Heart left ventricle (tissue), 16 donors: ENCODE measurements at regions not wholly inside any gene's neighbourhood (a gene's known extent, or its start where the extent isn't known, plus 50 kb on each side); places are given as distances from the start of the nearest gene placed in this dataset.

Experiments
- ATAC-seq, 4 donors: fragments of 200-7000 bp; cut with Tn5 transposase; one replicate each; pipeline ENCODE4 v1.9.1; 2020 to 2022; ENCODE audit warnings: moderate library complexity in 4 of 4, mild to moderate bottlenecking in 3 of 4, moderate number of reproducible peaks in 1 of 4
- DNase-seq, 5 donors: peaks; one replicate each; pipeline ENCODE4 v3.0.0-alpha.2; 2020
- H3K27ac ChIP-seq, 12 donors: fragments of 200-600 bp; sonication (generic) in 4 of 12; one replicate each; pipeline versions ENCODE4 v1.5.0 to v1.8.0; 2016 to 2022; ENCODE audit warnings: mild to moderate bottlenecking in 2 of 12
- H3K27me3 ChIP-seq, 9 donors: fragments of 200-600 bp; sonication (generic) in 2 of 9; one replicate each; pipeline versions ENCODE4 v1.5.1 to v1.8.0; 2016 to 2022; ENCODE audit warnings: mild to moderate bottlenecking in 3 of 9
- H3K36me3 ChIP-seq, 9 donors: fragments of 200-600 bp; sonication (generic) in 2 of 9; one replicate each; pipeline versions ENCODE4 v1.5.0 to v1.8.0; 2018 to 2022; ENCODE audit warnings: mild to moderate bottlenecking in 2 of 9
- H3K4me1 ChIP-seq, 12 donors: fragments of 200-600 bp; sonication (generic) in 4 of 12; one replicate each; pipeline versions ENCODE4 v1.5.0 to v1.8.0; 2016 to 2022; ENCODE audit warnings: mild to moderate bottlenecking in 3 of 12
- H3K4me3 ChIP-seq, 12 donors: fragments of 200-600 bp; sonication (generic) in 4 of 12; one replicate each; pipeline versions ENCODE4 v1.5.0 to v1.8.0; 2017 to 2022; ENCODE audit warnings: mild to moderate bottlenecking in 9 of 12, moderate library complexity in 4 of 12
- H3K9me3 ChIP-seq, 12 donors: fragments of 200-600 bp; sonication (generic) in 4 of 12; one replicate each; pipeline versions ENCODE4 v1.5.0 to v1.8.0; 2016 to 2022; ENCODE audit warnings: mild to moderate bottlenecking in 1 of 12
- POLR2A ChIP-seq, 2 donors: fragments of 450-650 bp; IDR thresholded peaks; one replicate each; pipeline ENCODE4 v1.6.1; 2017; ENCODE audit warnings: antibody characterized with exemption in 2 of 2, mild to moderate bottlenecking in 2 of 2, moderate library complexity in 2 of 2
- WGBS, 4 donors: extraction: QIAGEN DNeasy Blood & Tissue Kit in 2 of 4; methylation state at CpG; one replicate each; pipeline versions ENCODE4 v1.1.5 to v1.1.7; 2013 to 2018; 5-methylcytosine and 5-hydroxymethylcytosine counted together
- intact Hi-C, 10 donors: fragments of 100-400 bp; cut with DNase I; formaldehyde crosslinking; loops; one replicate each; pipeline versions ENCODE4 v1.11.1 to v1.14.2; 2022
- TF ChIP-seq, protein P1 (sequence below), 12 donors: fragments of 200-600 bp; sonication (generic) in 4 of 12; IDR thresholded peaks; one replicate each; pipeline versions ENCODE4 v1.5.0 to v1.8.0; 2018 to 2022; ENCODE audit warnings: antibody characterized with exemption in 12 of 12, mild to moderate bottlenecking in 5 of 12
- donor health status: ischemic (EF 13 %, LVEDD 7.1; RV severe dilation, severe dysfunction).
- donor health status: healthy with polysubstance abuse.
- donor health status: DM: no; HTN: yes; CAD: no.
- donor health status: DM: no; HTN: no; CAD: no.
- donor health status: ischemic (EF 25% LVEDD 6.9; RV normal size, moderate dysfunction).
- donor health status: ischemic (EF 25% LVEDD 5.7; RV mildly dilated, moderate dysfunction).
- donor health status: healthy.
- donor health status: DM: yes; HTN: yes; CAD: no.
- donor health status: ischemic (EF 35%, LVEDD 5.7; RV mildly dilated, moderate dysfunction).
- donor health status: nonischemic (EF 11% LVEDD 7.7; RV severe dilation, severe dysfunction).
- donor health status: DM: yes; HTN: yes; CAD: no.
- donor health status: PGD.
- donor health status: ischemic (EF 29% LVEDD 5.4; RV normal size, mild dysfunction).
- donor health status: nonischemic (EF 23%, LVEDD 6.1; RV moderate dilation, normal function).

DNA sequence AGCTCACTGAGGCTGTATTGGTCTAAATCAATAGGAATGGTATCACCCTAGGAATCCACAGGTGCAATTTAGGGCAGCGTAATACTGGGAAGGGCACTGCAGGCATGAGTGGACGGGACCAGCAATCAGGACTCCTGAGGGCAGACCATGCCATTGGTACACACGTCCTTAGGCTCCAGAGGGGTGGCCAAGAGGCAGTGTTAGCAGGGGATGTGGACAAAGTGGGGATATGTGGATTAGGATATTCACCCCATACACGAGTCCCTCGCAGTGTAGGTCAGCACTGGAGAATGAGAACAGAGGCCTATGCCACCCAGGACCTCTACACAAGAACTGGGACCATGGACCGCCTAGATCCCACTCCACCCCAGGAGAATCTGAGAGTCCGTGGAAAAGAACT, 389.8 kb downstream of the BCL11A start:
- 80 to 87% (median 85%) methylated on average over 7 of the region's 7 CpGs for WGBS, 4 donors
- H3K27ac ChIP-seq, result no peak overlapping the region
- no peaks in the 10 kb centered on the region for H3K36me3 ChIP-seq
- H3K4me3 ChIP-seq, result no peak overlapping the region
- no peak for TF ChIP-seq POLR2A (IDR thresholded peaks at IDR 0.05)
- TF ChIP-seq, protein P1, sequence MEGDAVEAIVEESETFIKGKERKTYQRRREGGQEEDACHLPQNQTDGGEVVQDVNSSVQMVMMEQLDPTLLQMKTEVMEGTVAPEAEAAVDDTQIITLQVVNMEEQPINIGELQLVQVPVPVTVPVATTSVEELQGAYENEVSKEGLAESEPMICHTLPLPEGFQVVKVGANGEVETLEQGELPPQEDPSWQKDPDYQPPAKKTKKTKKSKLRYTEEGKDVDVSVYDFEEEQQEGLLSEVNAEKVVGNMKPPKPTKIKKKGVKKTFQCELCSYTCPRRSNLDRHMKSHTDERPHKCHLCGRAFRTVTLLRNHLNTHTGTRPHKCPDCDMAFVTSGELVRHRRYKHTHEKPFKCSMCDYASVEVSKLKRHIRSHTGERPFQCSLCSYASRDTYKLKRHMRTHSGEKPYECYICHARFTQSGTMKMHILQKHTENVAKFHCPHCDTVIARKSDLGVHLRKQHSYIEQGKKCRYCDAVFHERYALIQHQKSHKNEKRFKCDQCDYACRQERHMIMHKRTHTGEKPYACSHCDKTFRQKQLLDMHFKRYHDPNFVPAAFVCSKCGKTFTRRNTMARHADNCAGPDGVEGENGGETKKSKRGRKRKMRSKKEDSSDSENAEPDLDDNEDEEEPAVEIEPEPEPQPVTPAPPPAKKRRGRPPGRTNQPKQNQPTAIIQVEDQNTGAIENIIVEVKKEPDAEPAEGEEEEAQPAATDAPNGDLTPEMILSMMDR (IDR thresholded peaks at IDR 0.05), result no peak
- no peak for DNase-seq
- no peaks in the 10 kb centered on the region for H3K4me1 ChIP-seq
- ATAC-seq, result no peak
- intact Hi-C loops, result loop anchor here in 1 of 10 donors (10.0 kb wide), 1 partner anchor 151 kb away; no protein-coding TSS in a partner anchor
- no peaks in the 10 kb centered on the region for H3K9me3 ChIP-seq
- no peaks in the 10 kb centered on the region for H3K27me3 ChIP-seq

DNA sequence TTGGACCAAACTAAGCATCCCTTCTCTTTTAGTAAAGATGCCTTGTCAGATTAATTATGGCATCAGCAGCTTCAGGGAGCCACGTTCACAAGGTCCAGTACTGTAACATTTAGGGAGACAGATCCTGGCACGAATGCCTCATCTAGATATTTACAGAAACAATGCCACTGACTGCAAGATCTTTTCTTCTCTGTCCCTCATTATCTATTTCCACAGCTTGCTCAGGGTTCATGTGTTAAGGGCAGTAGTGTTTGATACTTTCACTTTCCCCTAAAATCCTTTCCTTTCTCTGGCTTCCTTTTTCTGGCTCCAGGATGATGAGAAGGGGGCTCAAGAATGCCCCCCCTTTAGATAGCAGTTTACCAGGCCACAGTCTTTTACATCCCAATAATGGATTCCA, 393.9 kb downstream of the BCL11A start:
- Histone ChIP-seq H3K27ac (no peak overlapping the region), H3K36me3 (no peaks in the 10 kb centered on the region), H3K4me1 (no peaks in the 10 kb centered on the region), H3K9me3 (no peaks in the 10 kb centered on the region), H3K4me3 (no peak overlapping the region), H3K27me3 (no peaks in the 10 kb centered on the region)
- WGBS, 4 donors, result 25 to 43% (median 30%) methylated on average over 2 of the region's 2 CpGs
- DNase-seq (no peak), ATAC-seq (no peak)
- intact Hi-C loops, result loop anchor here in 1 of 10 donors (10.0 kb wide), 1 partner anchor 855 kb away; no protein-coding TSS in a partner anchor
- TF ChIP-seq, protein P1 (IDR thresholded peaks at IDR 0.05), result no peak
- TF ChIP-seq POLR2A (IDR thresholded peaks at IDR 0.05), result no peak

DNA sequence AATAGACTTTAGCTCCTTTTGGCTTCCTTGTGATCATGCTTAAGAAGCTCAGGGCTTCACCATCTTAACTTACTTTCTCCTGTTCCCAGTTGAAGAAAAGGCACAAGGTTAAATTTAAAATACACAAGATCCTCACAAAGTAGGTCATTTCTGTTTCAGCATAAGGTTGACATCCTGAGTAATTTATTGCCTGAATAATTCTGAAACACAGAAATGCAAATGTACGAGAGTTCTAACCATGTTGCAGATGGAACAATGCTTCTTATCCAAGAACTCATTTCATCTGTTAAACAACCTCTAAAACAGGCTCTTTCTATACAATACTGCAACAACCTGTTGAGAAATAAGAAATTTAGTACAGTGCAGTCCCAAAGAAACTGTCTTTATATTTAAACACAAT, 395.2 kb downstream of the BCL11A start:
- TF ChIP-seq POLR2A (IDR thresholded peaks at IDR 0.05), result no peak
- TF ChIP-seq, protein P1 (IDR thresholded peaks at IDR 0.05), result no peak
- ATAC-seq, result no peak

DNA sequence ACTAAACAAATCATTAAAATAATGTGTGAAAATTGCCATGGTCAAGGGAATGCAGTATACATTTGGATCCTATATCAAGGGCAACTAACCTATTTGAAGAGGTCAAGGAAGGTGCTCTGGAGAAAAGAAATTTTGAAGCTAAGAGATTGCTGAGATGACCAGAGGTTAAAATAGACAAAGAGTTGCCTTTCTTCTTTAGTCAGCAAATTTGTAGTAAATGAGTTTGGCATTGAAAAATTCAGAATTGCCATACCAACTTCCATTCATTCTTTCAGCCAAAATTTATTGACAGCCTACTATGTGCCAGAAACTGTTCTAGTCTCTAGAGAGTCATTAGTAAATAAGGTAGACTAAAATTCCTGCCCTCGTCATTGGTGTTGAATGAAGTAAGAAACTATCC, 396.2 kb downstream of the BCL11A start:
- no peak for DNase-seq
- 53 to 76% (median 66%) methylated on average over 1 of the region's 1 CpG for WGBS, 4 donors
- intact Hi-C loops, result loop anchor here in 1 of 10 donors (10.0 kb wide), 1 partner anchor 852 kb away; no protein-coding TSS in a partner anchor

More for the DNA sequence above, 395.2 kb downstream of the BCL11A start:
- Histone ChIP-seq H3K9me3 (peaks cover 0 to 4% (median 0%) of the 10 kb centered on the region in 12 donors), H3K27ac (no peak overlapping the region), H3K36me3 (no peaks in the 10 kb centered on the region), H3K4me1 (no peaks in the 10 kb centered on the region), H3K4me3 (no peak overlapping the region), H3K27me3 (no peaks in the 10 kb centered on the region)
- intact Hi-C loops, result loop anchor here in 1 of 10 donors (10.0 kb wide), 1 partner anchor 853 kb away; no protein-coding TSS in a partner anchor
- no peak for DNase-seq
- WGBS, 4 donors, result 77 to 91% (median 86%) methylated on average over 1 of the region's 1 CpG

More for the DNA sequence above, 396.2 kb downstream of the BCL11A start:
- Histone ChIP-seq H3K27ac (no peak overlapping the region), H3K27me3 (no peaks in the 10 kb centered on the region), H3K9me3 (peaks cover 0 to 14% (median 4%) of the 10 kb centered on the region in 12 donors), H3K4me1 (no peaks in the 10 kb centered on the region), H3K36me3 (no peaks in the 10 kb centered on the region), H3K4me3 (no peak overlapping the region)
- TF ChIP-seq, protein P1 (IDR thresholded peaks at IDR 0.05), result no peak
- TF ChIP-seq POLR2A (IDR thresholded peaks at IDR 0.05), result no peak
- no peak for ATAC-seq
